ENCODE measurements at regions not wholly inside any gene's neighbourhood (a gene's known extent, or its start where the extent isn't known, plus 50 kb on each side); places are given as distances from the start of the nearest gene placed in this dataset.

GRCh38 chr3:34725774-34726173 lies 913.6 kb upstream of the ARPP21 start:
- TF ChIP-seq CTCF (IDR thresholded peaks at IDR 0.05; ENCODE audit: insufficient read depth, low read length) (no peak), POLR2AphosphoS5 (IDR thresholded peaks at IDR 0.05; ENCODE audit: low read depth) (no peak), GABPA (IDR thresholded peaks at IDR 0.05; ENCODE audit: low read depth) (no peak)

Data from HL-60 (cell line).